DND-41 (cell line): ENCODE measurements at regions not wholly inside any gene's neighbourhood (a gene's known extent, or its start where the extent isn't known, plus 50 kb on each side); places are given as distances from the start of the nearest gene placed in this dataset.

Experiments used
- CTCF ChIP-seq: IDR thresholded peaks from 2 replicates; pipeline ENCODE4 v1.5.1; 2012; ENCODE audit warnings: borderline replicate concordance, low read length, moderate library complexity, mild to moderate bottlenecking; ENCODE audit not compliant: poor library complexity, severe bottlenecking; ENCODE audit errors: extremely low read depth
- EZH2 ChIP-seq: IDR thresholded peaks from 3 replicates; pipeline ENCODE4 v1.6.1; 2012; ENCODE audit warnings: borderline replicate concordance, low read depth, mild to moderate bottlenecking, moderate library complexity, low read length, inconsistent platforms; ENCODE audit not compliant: severe bottlenecking

DNA sequence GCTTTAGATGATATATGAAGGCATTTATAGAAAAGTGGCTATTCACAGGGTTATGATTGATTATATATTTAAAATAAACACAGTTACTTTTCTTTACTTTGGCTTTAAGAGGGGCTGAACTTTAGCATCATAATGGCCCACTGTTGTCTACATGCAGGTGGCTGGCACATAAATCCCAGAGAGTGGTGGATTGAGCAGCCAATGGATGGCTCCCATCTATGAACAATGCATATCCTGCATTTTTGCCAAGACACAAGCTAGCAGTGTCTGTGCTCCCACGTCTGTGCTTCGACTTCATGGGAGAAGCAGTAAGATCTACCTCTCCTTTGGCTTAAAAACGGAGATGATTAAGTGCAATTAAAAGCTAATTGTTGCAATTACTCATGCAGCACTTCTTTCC is 373.2 kb upstream of the CDH11 start:
- TF ChIP-seq CTCF (no peak), EZH2 (no peak)
